ENCODE measurements at regions not wholly inside any gene's neighbourhood (a gene's known extent, or its start where the extent isn't known, plus 50 kb on each side); places are given as distances from the start of the nearest gene placed in this dataset.

GRCh38 chr3:87437765-87438164, 161.4 kb upstream of the POU1F1 start:
- no TSS peak for BruUV-seq (replicated peaks)
- Histone ChIP-seq H2AFZ (replicated peaks; ENCODE audit: low read length, poor library complexity) (no peak overlapping the region), H3K9me3 (ENCODE audit: control insufficient read depth, insufficient read depth, low read length) (no peaks in the 10 kb centered on the region), H3K36me3 (ENCODE audit: control insufficient read depth, insufficient read depth, low read length) (no peaks in the 10 kb centered on the region), H4K91ac (ENCODE audit: insufficient read depth, low read depth, low read length) (no peak overlapping the region), H3K27ac (ENCODE audit: insufficient read depth, low read length) (no peak overlapping the region), H3K18ac (ENCODE audit: low read depth, low read length) (no peak overlapping the region), H3K56ac (ENCODE audit: extremely low read depth, insufficient read depth, low read length) (no peak overlapping the region), H3K79me1 (ENCODE audit: low read depth in 1 of 2, low read length in 2 of 2) (no peaks in the 10 kb centered on the region), H2BK15ac (ENCODE audit: low read depth, low read length) (no peak overlapping the region), H3K4ac (ENCODE audit: low read depth, low read length) (no peak overlapping the region), H2BK120ac (ENCODE audit: low read depth, low read length) (no peak overlapping the region), H2BK20ac (ENCODE audit: low read depth, low read length) (no peak overlapping the region), H3K4me1 (ENCODE audit: control insufficient read depth, insufficient read depth, low read length) (no peaks in the 10 kb centered on the region), H3K4me2 (ENCODE audit: low read depth, low read length) (no peak overlapping the region), H2AK5ac (ENCODE audit: low read depth, low read length) (no peak overlapping the region), H4K20me1 (ENCODE audit: insufficient read depth, low read length) (no peaks in the 10 kb centered on the region), H3K14ac (replicated peaks; ENCODE audit: low read depth, low read length) (no peak overlapping the region), H3K9me1 (ENCODE audit: insufficient read depth, low read length) (no peaks in the 10 kb centered on the region), H3K9ac (ENCODE audit: low read depth, low read length) (no peak overlapping the region), H4K5ac (ENCODE audit: low read depth, low read length) (no peak overlapping the region), H3K4me3 (ENCODE audit: insufficient read depth, low read depth, low read length) (no peak overlapping the region), H3K27me3 (ENCODE audit: control insufficient read depth, insufficient read depth, low read length) (no peaks in the 10 kb centered on the region), H4K8ac (ENCODE audit: low read depth in 2 of 2, low read length in 2 of 2) (no peak overlapping the region), H2BK5ac (ENCODE audit: low read depth, low read length, poor library complexity, severe bottlenecking) (no peak overlapping the region), H3K23ac (ENCODE audit: low read depth, low read length) (no peak overlapping the region), H2AK9ac (replicated peaks; ENCODE audit: low read depth, low read length, poor library complexity) (no peak overlapping the region)
- ChIA-PET CTCF (interaction anchor here (0.7 kb wide), 1 partner anchor 844 kb away, joined by 3 read pairs; no protein-coding TSS in a partner anchor), POLR2A (ENCODE audit: unreplicated experiment) (no interaction called here)
- DNase-seq (no peak), ATAC-seq (ENCODE audit: low read depth) (no peak)
- intact Hi-C loops (cut with micrococcal nuclease), result no loop called here
- in situ Hi-C loops (cut with MboI; ENCODE audit: low sequenced_read_pairs), result no loop called here
- dilution Hi-C loops (cut with HindIII; ENCODE audit: low sequenced_read_pairs, unreplicated experiment), result no loop called here
- WGBS, 2 experiments (ENCODE audit: extremely low coverage in 2 of 2, insufficient read length in 1 of 2), result no CpG with 5 or more reads among the region's 1 CpG
- TF ChIP-seq MXI1 (IDR thresholded peaks at IDR 0.05; ENCODE audit: borderline replicate concordance, low read depth, low read length), result no peak
- TF ChIP-seq CHD1 (IDR thresholded peaks at IDR 0.05; ENCODE audit: low read depth, low read length), result no peak
- TF ChIP-seq CTCF (conservative IDR thresholded peaks at IDR 0.05; ENCODE audit: low read depth, low read length), result no peak
- no peak for TF ChIP-seq FOS (IDR thresholded peaks at IDR 0.05; ENCODE audit: low read depth, low read length)
- no peak for TF ChIP-seq BHLHE40 (IDR thresholded peaks at IDR 0.05; ENCODE audit: low read depth, low read length)
- TF ChIP-seq RFX5 (IDR thresholded peaks at IDR 0.05; ENCODE audit: low read depth, low read length), result no peak
- TF ChIP-seq RCOR1 (IDR thresholded peaks at IDR 0.05; ENCODE audit: insufficient replicate concordance, low read length), result no peak
- TF ChIP-seq SMC3 (IDR thresholded peaks at IDR 0.05; ENCODE audit: low read depth, low read length), result no peak
- no peak for TF ChIP-seq POLR2A (IDR thresholded peaks at IDR 0.05; ENCODE audit: low read depth, low read length)
- no peak for TF ChIP-seq MAZ (IDR thresholded peaks at IDR 0.05; ENCODE audit: borderline replicate concordance, low read depth, low read length)
- no peak for TF ChIP-seq NFE2L2 (IDR thresholded peaks at IDR 0.05; ENCODE audit: low read depth, low read length)
- TF ChIP-seq ELK1 (IDR thresholded peaks at IDR 0.05; ENCODE audit: borderline replicate concordance, low read depth, low read length), result no peak
- no peak for TF ChIP-seq CEBPB (IDR thresholded peaks at IDR 0.05; ENCODE audit: low read depth, low read length)
- TF ChIP-seq USF2 (IDR thresholded peaks at IDR 0.05; ENCODE audit: low read depth, low read length), result no peak
- TF ChIP-seq RAD21 (IDR thresholded peaks at IDR 0.05; ENCODE audit: low read length), result no peak
- TF ChIP-seq MAFK (IDR thresholded peaks at IDR 0.05; ENCODE audit: low read depth, low read length), result no peak

All from IMR-90 (cell line).